PC-3 (cell line): ENCODE measurements at regions not wholly inside any gene's neighbourhood (a gene's known extent, or its start where the extent isn't known, plus 50 kb on each side); places are given as distances from the start of the nearest gene placed in this dataset.
A peak's percentile ranks its signal among the peaks of the same experiment; 100 is the strongest.

Source experiments
- ATAC-seq: fragments of 200-7000 bp; cut with Tn5 transposase; 2 replicates; pipeline ENCODE4 v1.9.1; 2020; ENCODE audit warnings: mild to moderate bottlenecking, moderate library complexity
- BruUV-seq: library from RNA; stranded (reverse); fragments of 400-500 nt; replicated peaks from 2 replicates; lab custom pipeline; 2021; lab: Mats Ljungman, UMichigan
- CTCF ChIA-PET: fragments of 300-600 bp; sonication (Branson Sonifier 250); formaldehyde crosslinking; loops from one replicate; lab custom pipeline; 2022; ENCODE audit warnings: antibody characterized with exemption; lab: Charles Lee
- POLR2A ChIA-PET: fragments of 300-600 bp; sonication (Branson Sonifier 250); formaldehyde crosslinking; loops from one replicate; lab custom pipeline; 2022; ENCODE audit warnings: antibody characterized with exemption; ENCODE audit not compliant: unreplicated experiment; lab: Charles Lee
- DNase-seq: peaks from one replicate; pipeline ENCODE4 v3.0.0-alpha.2; 2015
- H2AFZ ChIP-seq: fragments of 300-600 bp; sonication (generic); 2 replicates; pipeline ENCODE4 v1.6.0; 2016; ENCODE audit warnings: antibody characterized with exemption, low read length
- H3F3A ChIP-seq: fragments of 300-600 bp; sonication (generic); one replicate; pipeline ENCODE4 v1.6.0; 2017; ENCODE audit warnings: antibody characterized with exemption, low read length, control low read depth, mild to moderate bottlenecking; ENCODE audit not compliant: unreplicated experiment
- H3K27ac ChIP-seq: fragments of 300-600 bp; sonication (generic); 2 replicates; pipeline ENCODE4 v1.5.1; 2016; ENCODE audit warnings: mild to moderate bottlenecking, low read length
- H3K27me3 ChIP-seq: fragments of 300-600 bp; sonication (generic); 2 replicates; pipeline ENCODE4 v1.6.1; 2016; ENCODE audit warnings: low read length, mixed read lengths
- H3K36me3 ChIP-seq: fragments of 300-600 bp; sonication (generic); 2 replicates; pipeline ENCODE4 v1.6.1; 2016; ENCODE audit warnings: low read depth, mixed run types, low read length, mixed read lengths
- H3K4me1 ChIP-seq: fragments of 300-600 bp; sonication (generic); 2 replicates; pipeline ENCODE4 v1.5.1; 2016; ENCODE audit warnings: low read length; ENCODE audit not compliant: insufficient read depth
- H3K4me2 ChIP-seq: fragments of 300-600 bp; sonication (generic); 2 replicates; pipeline ENCODE4 v1.6.0; 2016; ENCODE audit warnings: low read length
- H3K4me3 ChIP-seq: fragments of 300-600 bp; sonication (generic); 2 replicates; pipeline ENCODE4 v1.5.1; 2016; ENCODE audit warnings: mild to moderate bottlenecking, low read length, mixed read lengths
- H3K79me2 ChIP-seq: fragments of 300-600 bp; sonication (generic); 2 replicates; pipeline ENCODE4 v1.6.1; 2017; ENCODE audit warnings: low read length, mixed read lengths
- H3K9ac ChIP-seq: fragments of 300-600 bp; sonication (generic); 2 replicates; pipeline ENCODE4 v1.6.0; 2016; ENCODE audit warnings: mild to moderate bottlenecking, low read length
- H3K9me2 ChIP-seq: fragments of 300-600 bp; sonication (generic); replicated peaks from 2 replicates; pipeline ENCODE4 v1.6.1; 2016; ENCODE audit warnings: mixed run types, low read length, mixed read lengths
- H3K9me3 ChIP-seq: fragments of 300-600 bp; sonication (generic); 2 replicates; pipeline ENCODE4 v1.6.1; 2016; ENCODE audit warnings: low read length, mixed read lengths
- H4K20me1 ChIP-seq: fragments of 300-600 bp; sonication (generic); 2 replicates; pipeline ENCODE4 v1.6.1; 2016; ENCODE audit warnings: low read length, mixed read lengths
- EZH2 ChIP-seq: fragments of 300-600 bp; sonication (generic); IDR thresholded peaks from one replicate; pipeline ENCODE4 v1.6.1; 2017; ENCODE audit warnings: antibody characterized with exemption, mild to moderate bottlenecking, low read length; ENCODE audit not compliant: unreplicated experiment
- EZH2phosphoT487 ChIP-seq: fragments of 300-600 bp; sonication (generic); IDR thresholded peaks from 2 replicates; pipeline ENCODE4 v1.6.1; 2018; ENCODE audit warnings: mild to moderate bottlenecking, antibody characterized with exemption, low read length, borderline replicate concordance
- intact Hi-C: fragments of 100-400 bp; cut with micrococcal nuclease; formaldehyde crosslinking; loops from 2 replicates; pipeline ENCODE4 v1.9.0; 2023
- TF ChIP-seq, protein P1 (sequence below): fragments of 300-600 bp; sonication (generic); conservative IDR thresholded peaks from 2 replicates; pipeline ENCODE4 v1.5.1; 2017; ENCODE audit warnings: antibody characterized with exemption, low read depth, mild to moderate bottlenecking, low read length

GRCh38 chr2:161100211-161100895 is 59.9 kb upstream of the TANK start:
- Histone ChIP-seq H3K27me3 (no peaks in the 10 kb centered on the region), H3K9ac (no peak overlapping the region), H3K4me2 (no peak overlapping the region), H3F3A (no peaks in the 10 kb centered on the region), H3K27ac (no peak overlapping the region), H3K9me2 (no peaks in the 10 kb centered on the region), H3K4me3 (no peak overlapping the region), H3K4me1 (peaks cover 21% of the 10 kb centered on the region), H3K79me2 (no peaks in the 10 kb centered on the region), H2AFZ (no peak overlapping the region), H3K9me3 (no peaks in the 10 kb centered on the region), H4K20me1 (no peaks in the 10 kb centered on the region), H3K36me3 (no peaks in the 10 kb centered on the region)
- no TSS peak for BruUV-seq
- POLR2A ChIA-PET: no interaction called here
- TF ChIP-seq EZH2 (no peak), EZH2phosphoT487 (no peak)
- TF ChIP-seq, protein P1, sequence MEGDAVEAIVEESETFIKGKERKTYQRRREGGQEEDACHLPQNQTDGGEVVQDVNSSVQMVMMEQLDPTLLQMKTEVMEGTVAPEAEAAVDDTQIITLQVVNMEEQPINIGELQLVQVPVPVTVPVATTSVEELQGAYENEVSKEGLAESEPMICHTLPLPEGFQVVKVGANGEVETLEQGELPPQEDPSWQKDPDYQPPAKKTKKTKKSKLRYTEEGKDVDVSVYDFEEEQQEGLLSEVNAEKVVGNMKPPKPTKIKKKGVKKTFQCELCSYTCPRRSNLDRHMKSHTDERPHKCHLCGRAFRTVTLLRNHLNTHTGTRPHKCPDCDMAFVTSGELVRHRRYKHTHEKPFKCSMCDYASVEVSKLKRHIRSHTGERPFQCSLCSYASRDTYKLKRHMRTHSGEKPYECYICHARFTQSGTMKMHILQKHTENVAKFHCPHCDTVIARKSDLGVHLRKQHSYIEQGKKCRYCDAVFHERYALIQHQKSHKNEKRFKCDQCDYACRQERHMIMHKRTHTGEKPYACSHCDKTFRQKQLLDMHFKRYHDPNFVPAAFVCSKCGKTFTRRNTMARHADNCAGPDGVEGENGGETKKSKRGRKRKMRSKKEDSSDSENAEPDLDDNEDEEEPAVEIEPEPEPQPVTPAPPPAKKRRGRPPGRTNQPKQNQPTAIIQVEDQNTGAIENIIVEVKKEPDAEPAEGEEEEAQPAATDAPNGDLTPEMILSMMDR: no peak
- ATAC-seq (no peak), DNase-seq (no peak)
- CTCF ChIA-PET: no interaction called here
- intact Hi-C loops: no loop called here

DNA sequence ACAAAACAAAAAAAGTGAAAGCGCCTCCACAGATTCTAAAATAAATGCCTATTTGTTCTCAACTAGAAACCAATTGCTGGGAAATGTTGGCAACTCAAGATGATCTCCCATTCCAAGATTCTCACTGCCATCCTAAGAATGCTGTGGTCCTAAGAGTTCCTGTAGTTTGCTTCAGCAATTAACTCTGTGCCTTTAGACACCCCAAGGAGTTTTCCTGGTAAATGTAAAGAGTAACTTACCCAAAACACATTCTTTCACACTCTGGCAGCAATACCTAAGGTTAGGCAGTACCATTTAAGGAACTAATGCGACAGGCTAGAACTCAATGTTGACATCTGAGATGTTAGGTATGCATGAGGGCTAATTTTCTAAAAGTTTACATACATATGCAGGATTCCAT is 58.8 kb upstream of the TANK start:
- H3K4me3 ChIP-seq: no peak overlapping the region
- H3K9ac ChIP-seq: no peak overlapping the region
- H3K4me2 ChIP-seq: no peak overlapping the region
- ChIA-PET CTCF (interaction anchor here (0.6 kb wide), 1 partner anchor 1961 kb away, joined by 3 read pairs; no protein-coding TSS in a partner anchor), POLR2A (no interaction called here)
- ATAC-seq (no peak), DNase-seq (no peak)
- no peaks in the 10 kb centered on the region for H3K36me3 ChIP-seq
- H3K79me2 ChIP-seq: no peaks in the 10 kb centered on the region
- H3K9me3 ChIP-seq: no peaks in the 10 kb centered on the region
- H4K20me1 ChIP-seq: no peaks in the 10 kb centered on the region
- no peaks in the 10 kb centered on the region for H3F3A ChIP-seq
- no peak overlapping the region for H3K27ac ChIP-seq
- no peaks in the 10 kb centered on the region for H3K9me2 ChIP-seq
- TF ChIP-seq EZH2phosphoT487 (no peak), EZH2 (no peak)
- TF ChIP-seq, protein P1: no peak
- BruUV-seq: no TSS peak
- intact Hi-C loops: no loop called here
- no peaks in the 10 kb centered on the region for H3K27me3 ChIP-seq
- no peak overlapping the region for H2AFZ ChIP-seq
- peaks cover 21% of the 10 kb centered on the region for H3K4me1 ChIP-seq

DNA sequence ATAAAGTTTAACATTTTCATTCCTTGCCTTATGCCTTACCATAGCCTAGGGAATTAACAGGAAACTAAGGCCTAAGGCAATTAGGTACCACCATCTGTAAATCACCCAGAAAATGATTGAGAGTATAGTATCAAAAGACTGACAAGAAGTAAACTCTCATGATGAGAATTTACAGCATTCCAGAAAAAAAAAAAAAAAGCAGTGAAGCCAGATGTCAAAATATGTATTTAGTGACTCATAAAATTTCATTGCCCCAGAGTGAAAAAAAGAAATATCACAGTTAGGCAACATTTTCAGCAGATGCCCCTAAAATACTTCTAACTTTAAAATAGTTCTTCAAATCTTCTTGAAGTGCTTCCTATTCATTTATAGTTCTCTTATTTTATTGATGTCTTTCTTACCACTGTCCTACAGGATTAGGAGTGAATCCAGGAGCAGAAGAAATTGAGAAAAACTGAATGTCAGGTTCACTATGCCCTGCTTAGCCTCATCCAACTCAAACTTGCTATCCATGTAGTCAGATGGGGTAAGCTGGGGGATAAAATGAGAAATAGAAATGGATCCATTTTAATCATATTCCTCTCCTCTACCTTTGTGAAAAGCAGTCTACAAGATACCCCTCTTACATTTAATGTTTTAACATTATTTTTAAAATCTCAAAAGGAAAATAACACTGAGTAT is 57.3 kb upstream of the TANK start:
- H3K4me1 ChIP-seq: peaks cover 21% of the 10 kb centered on the region
- no peaks in the 10 kb centered on the region for H4K20me1 ChIP-seq
- H3F3A ChIP-seq: no peaks in the 10 kb centered on the region
- no peak overlapping the region for H3K9ac ChIP-seq
- peak overlapping the region; percentile 60 for H3K4me2 ChIP-seq
- H3K9me3 ChIP-seq: no peaks in the 10 kb centered on the region
- BruUV-seq: no TSS peak
- no peaks in the 10 kb centered on the region for H3K27me3 ChIP-seq
- no peak overlapping the region for H3K27ac ChIP-seq
- ChIA-PET POLR2A (no interaction called here), CTCF (no interaction called here)
- TF ChIP-seq EZH2phosphoT487: no peak
- TF ChIP-seq, protein P1: no peak
- no peak for TF ChIP-seq EZH2
- DNase-seq (peak; percentile 61), ATAC-seq (peak; percentile 52)
- no peak overlapping the region for H2AFZ ChIP-seq
- no peaks in the 10 kb centered on the region for H3K36me3 ChIP-seq
- no peaks in the 10 kb centered on the region for H3K79me2 ChIP-seq
- intact Hi-C loops: loop anchor here (2.0 kb wide), 1 partner anchor 20 kb away; no protein-coding TSS in a partner anchor
- no peaks in the 10 kb centered on the region for H3K9me2 ChIP-seq
- no peak overlapping the region for H3K4me3 ChIP-seq
